ENCODE measurements at regions not wholly inside any gene's neighbourhood (a gene's known extent, or its start where the extent isn't known, plus 50 kb on each side); places are given as distances from the start of the nearest gene placed in this dataset.

DNA sequence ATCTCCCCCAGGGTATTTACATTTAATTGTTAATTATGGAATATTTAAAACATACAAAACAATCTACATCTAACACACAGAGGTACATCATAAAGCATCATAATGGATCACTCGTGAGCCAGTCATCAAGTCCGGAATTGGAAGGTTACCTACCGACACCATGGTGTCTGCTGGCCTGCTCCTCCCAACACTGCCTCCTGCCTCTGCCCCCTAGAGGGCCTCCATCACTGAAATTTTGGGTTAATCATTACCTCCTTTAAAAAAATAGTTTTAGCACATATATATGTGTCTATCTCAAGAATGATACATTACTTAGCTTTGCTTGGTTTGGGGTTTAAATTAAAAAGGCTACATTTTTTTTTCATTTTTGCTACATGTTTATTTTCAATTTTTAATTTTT, 114.6 kb upstream of the PDE10A start:
- TF ChIP-seq CTCF (conservative IDR thresholded peaks at IDR 0.05 in 1 of 2, IDR thresholded peaks at IDR 0.05 in 1 of 2; ENCODE audit: extremely low read depth in 1 of 2, insufficient read depth in 1 of 2, low read depth in 1 of 2, low read length in 2 of 2): no peak
- no peak for TF ChIP-seq EZH2 (IDR thresholded peaks at IDR 0.05; ENCODE audit: borderline replicate concordance, low read length)

Measured in mammary epithelial cell (primary cell).